Gastroesophageal sphincter (tissue), 3 donors: ENCODE measurements at regions not wholly inside any gene's neighbourhood (a gene's known extent, or its start where the extent isn't known, plus 50 kb on each side); places are given as distances from the start of the nearest gene placed in this dataset.

Experiments used
- EP300 ChIP-seq: sonication (generic); formaldehyde crosslinking; IDR thresholded peaks from one replicate; pipeline ENCODE4 v1.6.1; 2017; ENCODE audit warnings: antibody characterized with exemption, mild to moderate bottlenecking
- POLR2A ChIP-seq, 2 donors: fragments of 450-650 bp; IDR thresholded peaks; one replicate each; pipeline ENCODE4 v1.6.1; 2017; ENCODE audit warnings: antibody characterized with exemption in 2 of 2, mild to moderate bottlenecking in 2 of 2, moderate library complexity in 1 of 2
- POLR2AphosphoS5 ChIP-seq: sonication (generic); formaldehyde crosslinking; IDR thresholded peaks from one replicate; pipeline ENCODE4 v1.6.1; 2017; ENCODE audit warnings: antibody characterized with exemption
- TF ChIP-seq, protein P1 (sequence below), 4 experiments: fragments of 200-600 bp in 2 of 4; fragments of 450-650 bp in 2 of 4; sonication (generic) in 1 of 4; IDR thresholded peaks; one replicate each; pipeline ENCODE4 v1.5.1; 2017 to 2019; ENCODE audit warnings: antibody characterized with exemption in 4 of 4, mild to moderate bottlenecking in 2 of 4, moderate library complexity in 2 of 4

DNA sequence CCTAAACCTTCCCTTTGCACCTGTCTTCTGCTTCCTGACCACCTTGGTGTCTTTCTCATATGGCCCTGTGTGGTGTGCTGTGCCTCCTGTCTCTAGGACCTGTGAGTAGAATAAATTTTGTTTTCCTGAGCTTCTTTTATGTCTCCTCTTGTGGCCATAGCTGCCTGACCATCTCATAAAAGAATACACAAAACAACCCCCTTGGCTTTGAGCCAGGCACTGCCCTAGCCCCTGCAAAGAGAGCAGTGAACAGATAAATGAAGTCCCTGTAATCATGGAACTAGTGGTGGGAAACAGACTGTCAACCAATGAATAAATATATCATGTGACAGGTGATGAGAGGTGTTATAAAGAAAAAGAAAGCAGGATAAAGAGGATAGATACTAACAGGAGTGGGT is 485.1 kb downstream of the CSNK1G3 start:
- TF ChIP-seq, protein P1, sequence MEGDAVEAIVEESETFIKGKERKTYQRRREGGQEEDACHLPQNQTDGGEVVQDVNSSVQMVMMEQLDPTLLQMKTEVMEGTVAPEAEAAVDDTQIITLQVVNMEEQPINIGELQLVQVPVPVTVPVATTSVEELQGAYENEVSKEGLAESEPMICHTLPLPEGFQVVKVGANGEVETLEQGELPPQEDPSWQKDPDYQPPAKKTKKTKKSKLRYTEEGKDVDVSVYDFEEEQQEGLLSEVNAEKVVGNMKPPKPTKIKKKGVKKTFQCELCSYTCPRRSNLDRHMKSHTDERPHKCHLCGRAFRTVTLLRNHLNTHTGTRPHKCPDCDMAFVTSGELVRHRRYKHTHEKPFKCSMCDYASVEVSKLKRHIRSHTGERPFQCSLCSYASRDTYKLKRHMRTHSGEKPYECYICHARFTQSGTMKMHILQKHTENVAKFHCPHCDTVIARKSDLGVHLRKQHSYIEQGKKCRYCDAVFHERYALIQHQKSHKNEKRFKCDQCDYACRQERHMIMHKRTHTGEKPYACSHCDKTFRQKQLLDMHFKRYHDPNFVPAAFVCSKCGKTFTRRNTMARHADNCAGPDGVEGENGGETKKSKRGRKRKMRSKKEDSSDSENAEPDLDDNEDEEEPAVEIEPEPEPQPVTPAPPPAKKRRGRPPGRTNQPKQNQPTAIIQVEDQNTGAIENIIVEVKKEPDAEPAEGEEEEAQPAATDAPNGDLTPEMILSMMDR (IDR thresholded peaks at IDR 0.05), result no peak
- TF ChIP-seq POLR2A (IDR thresholded peaks at IDR 0.05) (no peak), POLR2AphosphoS5 (no peak), EP300 (no peak)
